PC-9 (cell line): ENCODE measurements at regions not wholly inside any gene's neighbourhood (a gene's known extent, or its start where the extent isn't known, plus 50 kb on each side); places are given as distances from the start of the nearest gene placed in this dataset.

ENCODE experiments used
- EZH2 ChIP-seq: fragments of 200-600 bp; sonication (generic); IDR thresholded peaks from 2 replicates; pipeline ENCODE4 v1.8.0; 2017; ENCODE audit warnings: antibody characterized with exemption, low read depth
- TF ChIP-seq, protein P1 (sequence below): fragments of 200-600 bp; sonication (generic); conservative IDR thresholded peaks from 2 replicates; pipeline ENCODE4 v1.6.1; 2017; ENCODE audit warnings: mixed run types, antibody characterized with exemption, mild to moderate bottlenecking, moderate library complexity

DNA sequence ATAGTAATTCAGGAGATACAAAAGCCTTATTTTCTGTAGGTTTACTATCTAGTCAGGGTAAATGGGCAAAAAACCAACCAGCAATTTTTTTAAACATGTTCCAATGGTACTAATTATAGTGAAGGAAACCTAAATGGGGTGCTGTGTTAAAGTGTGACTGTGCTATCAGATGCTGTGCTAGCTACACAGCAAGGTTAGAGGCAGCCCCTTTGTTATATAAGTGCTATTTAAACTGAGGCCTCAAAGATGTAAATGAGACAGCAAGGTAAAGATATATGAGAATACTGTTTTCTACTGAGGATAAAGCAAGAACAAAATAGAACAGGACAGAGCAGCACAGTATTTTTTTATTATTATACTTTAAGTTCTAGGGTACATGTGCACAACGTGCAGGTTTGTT lies 305.4 kb upstream of the RGS18 start:
- TF ChIP-seq EZH2 = no peak
- TF ChIP-seq, protein P1, sequence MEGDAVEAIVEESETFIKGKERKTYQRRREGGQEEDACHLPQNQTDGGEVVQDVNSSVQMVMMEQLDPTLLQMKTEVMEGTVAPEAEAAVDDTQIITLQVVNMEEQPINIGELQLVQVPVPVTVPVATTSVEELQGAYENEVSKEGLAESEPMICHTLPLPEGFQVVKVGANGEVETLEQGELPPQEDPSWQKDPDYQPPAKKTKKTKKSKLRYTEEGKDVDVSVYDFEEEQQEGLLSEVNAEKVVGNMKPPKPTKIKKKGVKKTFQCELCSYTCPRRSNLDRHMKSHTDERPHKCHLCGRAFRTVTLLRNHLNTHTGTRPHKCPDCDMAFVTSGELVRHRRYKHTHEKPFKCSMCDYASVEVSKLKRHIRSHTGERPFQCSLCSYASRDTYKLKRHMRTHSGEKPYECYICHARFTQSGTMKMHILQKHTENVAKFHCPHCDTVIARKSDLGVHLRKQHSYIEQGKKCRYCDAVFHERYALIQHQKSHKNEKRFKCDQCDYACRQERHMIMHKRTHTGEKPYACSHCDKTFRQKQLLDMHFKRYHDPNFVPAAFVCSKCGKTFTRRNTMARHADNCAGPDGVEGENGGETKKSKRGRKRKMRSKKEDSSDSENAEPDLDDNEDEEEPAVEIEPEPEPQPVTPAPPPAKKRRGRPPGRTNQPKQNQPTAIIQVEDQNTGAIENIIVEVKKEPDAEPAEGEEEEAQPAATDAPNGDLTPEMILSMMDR = no peak
